K562 (cell line): ENCODE measurements at regions not wholly inside any gene's neighbourhood (a gene's known extent, or its start where the extent isn't known, plus 50 kb on each side); places are given as distances from the start of the nearest gene placed in this dataset.

Source experiments
- ARHGAP35 ChIP-seq: fragments of 450-650 bp; IDR thresholded peaks from 2 replicates; pipeline ENCODE4 v1.6.1; 2018; ENCODE audit not compliant: partially characterized antibody
- ATF1 ChIP-seq, 2 experiments: fragments of 450-650 bp in 1 of 2; IDR thresholded peaks; 2 replicates each; pipeline ENCODE4 v1.6.1; 2016; ENCODE audit warnings: missing compliant biosample characterization in 1 of 2, missing genetic modification characterization in 1 of 2
- GABPB1 ChIP-seq: sonication (generic); formaldehyde crosslinking; IDR thresholded peaks from 2 replicates; pipeline ENCODE4 v1.8.0; 2022; ENCODE audit warnings: mild to moderate bottlenecking, missing genetic modification reagents
- HNRNPLL ChIP-seq: fragments of 200-400 bp; formaldehyde crosslinking; IDR thresholded peaks from 2 replicates; pipeline ENCODE4 v1.6.1; 2017; ENCODE audit warnings: low read length, low read depth, mild to moderate bottlenecking; ENCODE audit not compliant: poor library complexity, severe bottlenecking
- KDM4B ChIP-seq, 2 experiments: fragments of 450-650 bp in 1 of 2; sonication (generic) in 1 of 2; IDR thresholded peaks; 2 replicates each; pipeline ENCODE4 v1.6.1; 2016 to 2017; ENCODE audit warnings: borderline replicate concordance in 2 of 2, antibody characterized with exemption in 1 of 2, low read depth in 1 of 2, mild to moderate bottlenecking in 1 of 2
- MITF ChIP-seq: IDR thresholded peaks from 2 replicates; pipeline ENCODE4 v1.6.1; 2014; ENCODE audit warnings: antibody characterized with exemption
- MLX ChIP-seq, 2 experiments: fragments of 450-650 bp in 1 of 2; sonication (generic) in 1 of 2; formaldehyde crosslinking; conservative IDR thresholded peaks; 2 replicates each; pipeline versions ENCODE4 v1.4.0 to v1.8.1; 2020 to 2022; ENCODE audit warnings: mild to moderate bottlenecking in 1 of 2, missing genetic modification reagents in 1 of 2
- PURB ChIP-seq: sonication (generic); formaldehyde crosslinking; IDR thresholded peaks from 2 replicates; pipeline ENCODE4 v1.9.0; 2021; ENCODE audit warnings: low read depth, mild to moderate bottlenecking, missing genetic modification reagents
- TEAD2 ChIP-seq: fragments of 450-650 bp; IDR thresholded peaks from 2 replicates; pipeline ENCODE4 v1.6.1; 2016; ENCODE audit warnings: missing genetic modification characterization, control low read depth, missing compliant biosample characterization
- U2AF2 ChIP-seq: fragments of 200-400 bp; formaldehyde crosslinking; optimal IDR thresholded peaks from 2 replicates; pipeline ENCODE3; 2017; ENCODE audit warnings: low read depth, mild to moderate bottlenecking, low read length
- ZEB2 ChIP-seq: fragments of 450-650 bp; IDR thresholded peaks from 2 replicates; pipeline ENCODE4 v1.6.1; 2016
- ZNF133 ChIP-seq: fragments of 250-450 bp; sonication (Bioruptor Pico); IDR thresholded peaks from 2 replicates; pipeline ENCODE4 v1.4.0; 2020; ENCODE audit warnings: mild to moderate bottlenecking

- TF ChIP-seq MITF, result no peak
- no peak for TF ChIP-seq ARHGAP35
- TF ChIP-seq HNRNPLL, result no peak
- TF ChIP-seq U2AF2, result no peak
- no peak for TF ChIP-seq ATF1 (CRISPR knock-in tag; IDR thresholded peaks at IDR 0.05)
- TF ChIP-seq ATF1 (tag; IDR thresholded peaks at IDR 0.05), result no peak
- no peak for TF ChIP-seq GABPB1 (CRISPR knock-in tag)
- TF ChIP-seq TEAD2, result no peak
- no peak for TF ChIP-seq PURB (CRISPR knock-in tag)
- TF ChIP-seq KDM4B (IDR thresholded peaks at IDR 0.05; ENCODE audit: borderline replicate concordance in 2 of 2, low read depth in 1 of 2), result no peak
- no peak for TF ChIP-seq ZNF133
- TF ChIP-seq ZEB2, result no peak
- no peak for TF ChIP-seq MLX (CRISPR knock-in tag; conservative IDR thresholded peaks at IDR 0.05)
- TF ChIP-seq, all 486 proteins: peak for 0
These were observed 542.8 kb downstream of the DSC3 start (continued) for GRCh38 chr18:30499721-30500120.
